Smooth muscle cell (in vitro differentiated cells): ENCODE measurements at regions not wholly inside any gene's neighbourhood (a gene's known extent, or its start where the extent isn't known, plus 50 kb on each side); places are given as distances from the start of the nearest gene placed in this dataset.
"Not testable (repeated sequence)": the region's sequence is repeated elsewhere in the genome, so short reads cannot be mapped to it uniquely, and the experiment has no call there.

Source experiments
- DNase-seq: peaks from one replicate; lab custom pipeline; 2025; ENCODE audit not compliant: unreplicated experiment; lab: John Stamatoyannopoulos, UW
- H2AFZ ChIP-seq: fragments of 200-600 bp; sonication (generic); 2 replicates; pipeline ENCODE4 v1.6.0; 2016; ENCODE audit warnings: antibody characterized with exemption, low read depth, mild to moderate bottlenecking
- H3F3A ChIP-seq: fragments of 200-600 bp; sonication (generic); 2 replicates; pipeline ENCODE4 v1.6.0; 2017; ENCODE audit warnings: antibody characterized with exemption, low read depth
- H3K27ac ChIP-seq: fragments of 200-600 bp; sonication (generic); 2 replicates; pipeline ENCODE4 v1.5.1; 2016; ENCODE audit warnings: low read depth, mild to moderate bottlenecking
- H3K27me3 ChIP-seq: fragments of 200-600 bp; sonication (generic); 2 replicates; pipeline ENCODE4 v1.6.1; 2016; ENCODE audit warnings: low read depth, mild to moderate bottlenecking
- H3K36me3 ChIP-seq: fragments of 200-600 bp; sonication (generic); 2 replicates; pipeline ENCODE4 v1.5.1; 2016; ENCODE audit warnings: low read depth
- H3K4me1 ChIP-seq: fragments of 200-600 bp; sonication (generic); 2 replicates; pipeline ENCODE4 v1.5.1; 2016; ENCODE audit warnings: low read depth
- H3K4me2 ChIP-seq: fragments of 200-600 bp; sonication (generic); 2 replicates; pipeline ENCODE4 v1.6.0; 2016; ENCODE audit warnings: mild to moderate bottlenecking
- H3K4me3 ChIP-seq: fragments of 200-600 bp; sonication (generic); 2 replicates; pipeline ENCODE4 v1.5.1; 2016; ENCODE audit warnings: mild to moderate bottlenecking
- H3K79me2 ChIP-seq: fragments of 200-600 bp; sonication (generic); 2 replicates; pipeline ENCODE4 v1.6.0; 2016; ENCODE audit warnings: low read depth, mild to moderate bottlenecking
- H3K9ac ChIP-seq: fragments of 200-600 bp; sonication (generic); 2 replicates; pipeline ENCODE4 v1.6.0; 2016; ENCODE audit warnings: low read depth
- H3K9me3 ChIP-seq: fragments of 200-600 bp; sonication (generic); replicated peaks from 2 replicates; pipeline ENCODE4 v1.5.1; 2016; ENCODE audit warnings: low read depth
- H4K20me1 ChIP-seq: fragments of 200-600 bp; sonication (generic); 2 replicates; pipeline ENCODE4 v1.6.0; 2016; ENCODE audit warnings: low read depth
- CTCF ChIP-seq: fragments of 200-600 bp; sonication (generic); IDR thresholded peaks from 2 replicates; pipeline ENCODE4 v1.5.1; 2017; ENCODE audit warnings: borderline replicate concordance, mild to moderate bottlenecking, antibody characterized with exemption; ENCODE audit not compliant: insufficient read depth, poor library complexity, severe bottlenecking
- whole genome bisulfite sequencing: methylation state at CpG from one replicate; pipeline ENCODE4 v1.1.7; 2016; ENCODE audit warnings: low lambda C conversion rate; 5-methylcytosine and 5-hydroxymethylcytosine counted together

- TF ChIP-seq CTCF: no peak
- Histone ChIP-seq H3K36me3 (no peaks in the 10 kb centered on the region), H3K79me2 (no peaks in the 10 kb centered on the region), H3K4me3 (no peak overlapping the region), H3F3A (no peaks in the 10 kb centered on the region), H3K27ac (no peak overlapping the region), H3K9me3 (no peaks in the 10 kb centered on the region), H3K27me3 (no peaks in the 10 kb centered on the region), H2AFZ (no peak overlapping the region), H3K4me1 (no peaks in the 10 kb centered on the region), H3K9ac (no peak overlapping the region), H4K20me1 (no peaks in the 10 kb centered on the region), H3K4me2 (no peak overlapping the region)
- WGBS: 86% methylated on average over 2 of the region's 2 CpGs
- no peak for DNase-seq
Observed at GRCh38 chr2:64923385-64923710, 65.9 kb upstream of the SLC1A4 start.

- no peak for TF ChIP-seq CTCF
Observed at GRCh38 chr2:64924170-64924934, 64.8 kb upstream of the SLC1A4 start.

GRCh38 chr2:64925930-64926722, 63.1 kb upstream of the SLC1A4 start:
- H3K9me3 ChIP-seq, H2AFZ ChIP-seq: not testable (repeated sequence)
- 89% methylated on average over 2 of the region's 2 CpGs for WGBS

More at GRCh38 chr2:64924170-64924934, 64.8 kb upstream of the SLC1A4 start:
- H2AFZ ChIP-seq: no peak overlapping the region
- no peak for DNase-seq
- no peak overlapping the region for H3K27ac ChIP-seq
- no peak overlapping the region for H3K4me3 ChIP-seq
- H3K9ac ChIP-seq: no peak overlapping the region
- no peaks in the 10 kb centered on the region for H3K9me3 ChIP-seq
- no peaks in the 10 kb centered on the region for H3K4me1 ChIP-seq
- no peaks in the 10 kb centered on the region for H3K36me3 ChIP-seq
- WGBS: 87% methylated on average over 6 of the region's 6 CpGs
- no peak overlapping the region for H3K4me2 ChIP-seq
- H3K27me3 ChIP-seq: no peaks in the 10 kb centered on the region
- H3K79me2 ChIP-seq: no peaks in the 10 kb centered on the region
- no peaks in the 10 kb centered on the region for H3F3A ChIP-seq
- H4K20me1 ChIP-seq: no peaks in the 10 kb centered on the region

GRCh38 chr2:64928813-64929212, 60.4 kb upstream of the SLC1A4 start:
- Histone ChIP-seq H3K9me3 (no peaks in the 10 kb centered on the region), H2AFZ (no peak overlapping the region), H4K20me1 (no peaks in the 10 kb centered on the region), H3K79me2 (no peaks in the 10 kb centered on the region), H3K4me2 (no peak overlapping the region), H3K4me3 (no peak overlapping the region), H3K36me3 (no peaks in the 10 kb centered on the region), H3K27ac (no peak overlapping the region), H3K9ac (no peak overlapping the region), H3K27me3 (peaks cover 19% of the 10 kb centered on the region), H3K4me1 (peaks cover 5% of the 10 kb centered on the region), H3F3A (no peaks in the 10 kb centered on the region)
- DNase-seq: no peak
- WGBS: 100% methylated on average over 1 of the region's 1 CpG
- TF ChIP-seq CTCF: no peak

More at GRCh38 chr2:64925930-64926722, 63.1 kb upstream of the SLC1A4 start:
- not testable (repeated sequence) for H4K20me1 ChIP-seq, H3K4me1 ChIP-seq, H3K36me3 ChIP-seq, H3K79me2 ChIP-seq, H3K9ac ChIP-seq, H3K27ac ChIP-seq, H3K4me3 ChIP-seq, DNase-seq, H3K4me2 ChIP-seq, H3F3A ChIP-seq
- peaks cover 10% of the 10 kb centered on the region for H3K27me3 ChIP-seq
